ENCODE measurements at regions not wholly inside any gene's neighbourhood (a gene's known extent, or its start where the extent isn't known, plus 50 kb on each side); places are given as distances from the start of the nearest gene placed in this dataset.
A peak's percentile ranks its signal among the peaks of the same experiment; 100 is the strongest.

DNA sequence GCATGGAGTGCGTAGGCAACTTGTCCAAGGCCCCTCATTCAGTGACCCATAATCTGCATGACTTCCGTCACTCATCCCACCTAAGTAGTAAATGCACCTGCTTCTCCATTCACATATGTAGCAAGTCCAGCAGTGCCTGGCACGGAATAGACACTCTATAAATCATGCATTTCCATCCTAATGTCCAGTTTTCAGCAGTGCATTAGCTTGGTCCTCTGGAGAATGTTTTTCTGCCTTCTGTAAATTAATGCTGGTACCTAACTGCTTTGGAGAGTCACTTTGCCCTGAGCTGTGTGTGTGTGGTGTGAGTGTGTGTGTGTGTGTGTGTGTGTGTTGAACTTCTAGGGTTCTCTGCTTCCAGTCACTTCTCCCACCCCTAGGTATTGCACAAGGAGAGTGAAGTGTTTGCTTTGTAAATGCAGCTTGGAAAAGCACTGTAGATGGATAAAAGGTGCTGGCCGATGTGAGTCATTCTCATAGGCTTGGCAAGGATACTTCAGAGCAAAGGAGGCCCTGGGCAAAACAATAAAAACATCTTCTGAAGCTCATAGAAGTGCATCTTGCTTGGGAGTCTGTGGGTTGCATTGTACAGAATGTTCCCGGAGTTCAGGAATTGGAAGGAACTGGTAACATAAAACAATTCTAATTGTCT is 181.8 kb downstream of the KATNAL1 start:
- DNase-seq = no peak

DNA sequence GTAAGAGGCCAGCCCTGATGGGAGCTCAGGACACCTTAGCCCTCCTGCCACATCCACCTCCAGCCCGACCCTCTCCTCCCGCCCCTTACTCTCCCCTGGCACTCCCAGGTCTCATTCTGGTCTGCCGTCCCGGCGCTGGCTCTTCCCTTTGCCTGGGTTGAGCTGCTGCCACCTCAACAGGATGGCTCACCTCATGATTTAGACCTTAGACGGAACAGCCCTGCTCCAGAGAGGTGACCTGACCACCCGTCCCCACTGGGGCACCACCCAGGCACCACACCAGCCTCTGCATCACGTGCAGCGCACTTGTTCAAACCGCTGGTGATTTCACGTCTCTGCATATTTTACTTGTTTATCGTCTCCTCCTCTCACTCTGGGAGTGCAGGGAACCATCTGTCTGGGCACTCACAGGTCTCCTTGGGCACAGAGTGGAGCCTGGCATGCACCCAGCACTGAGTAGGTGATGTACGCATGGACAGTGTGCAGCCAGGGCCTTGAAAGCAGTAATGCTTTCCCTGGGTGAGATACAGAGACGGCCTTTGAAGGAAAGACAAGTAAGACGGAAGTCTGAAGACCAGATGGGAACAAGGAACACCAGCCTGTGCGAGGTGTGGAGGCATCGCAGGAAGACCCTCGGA is 183.1 kb downstream of the KATNAL1 start:
- DNase-seq = no peak

DNA sequence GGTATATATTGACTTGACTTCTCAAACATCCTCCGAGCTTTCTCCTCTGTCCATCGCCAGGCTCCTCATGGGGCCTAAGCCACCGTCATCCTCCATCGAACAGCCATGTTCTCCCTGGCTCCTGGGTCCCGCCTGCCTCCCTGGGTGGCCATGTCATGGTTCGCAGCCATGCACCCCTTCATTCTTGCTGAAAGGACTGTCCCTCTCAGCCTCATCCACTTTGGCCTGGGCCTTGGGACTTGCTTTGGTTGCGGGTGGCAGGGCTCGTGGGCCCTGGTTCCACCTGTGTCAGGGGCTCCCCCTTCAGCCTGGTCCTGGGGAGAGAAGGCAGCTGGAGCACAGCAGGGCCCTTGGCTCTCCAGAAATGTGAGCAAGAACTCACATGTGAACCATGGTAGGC is 183.8 kb downstream of the KATNAL1 start:
- no peak for DNase-seq

DNA sequence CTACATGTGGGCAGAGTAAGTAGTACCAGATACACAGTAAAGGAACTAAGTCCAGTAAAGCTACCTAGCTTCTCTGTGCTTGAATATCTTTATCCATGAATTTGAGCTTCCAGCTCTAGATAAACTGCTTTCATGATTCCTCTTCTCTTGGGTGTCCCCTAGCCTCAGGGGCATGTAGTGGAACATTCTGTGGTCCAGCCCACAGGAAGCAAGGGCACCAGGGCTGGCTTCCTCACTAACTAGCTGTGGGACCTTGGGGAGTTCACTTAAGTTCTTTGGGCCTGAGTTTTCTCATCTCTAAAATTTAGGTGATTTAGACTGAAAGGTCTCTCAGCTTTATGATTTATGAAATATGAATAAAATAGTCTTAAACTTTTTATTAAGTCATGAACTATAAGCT is 185.7 kb downstream of the KATNAL1 start:
- no peak for DNase-seq

DNA sequence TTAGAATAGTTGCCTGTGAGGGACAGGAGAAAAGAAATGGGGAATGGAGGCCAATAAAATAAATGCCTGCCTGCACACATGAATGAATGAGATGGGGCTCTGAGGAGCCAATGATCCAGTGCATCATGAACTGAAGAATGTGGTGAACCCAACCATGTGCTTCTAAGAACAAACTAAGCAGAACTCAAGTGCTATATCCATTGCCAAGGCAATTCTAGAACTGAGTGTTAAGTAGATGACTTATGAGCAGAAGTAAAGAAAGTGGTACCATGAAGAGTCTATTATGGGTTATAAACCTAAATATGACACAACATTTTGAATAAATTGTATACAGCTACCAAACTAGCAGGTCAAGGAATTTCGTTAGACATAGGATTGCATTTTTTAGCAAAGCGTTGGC is 186.1 kb downstream of the KATNAL1 start:
- no peak for DNase-seq

DNA sequence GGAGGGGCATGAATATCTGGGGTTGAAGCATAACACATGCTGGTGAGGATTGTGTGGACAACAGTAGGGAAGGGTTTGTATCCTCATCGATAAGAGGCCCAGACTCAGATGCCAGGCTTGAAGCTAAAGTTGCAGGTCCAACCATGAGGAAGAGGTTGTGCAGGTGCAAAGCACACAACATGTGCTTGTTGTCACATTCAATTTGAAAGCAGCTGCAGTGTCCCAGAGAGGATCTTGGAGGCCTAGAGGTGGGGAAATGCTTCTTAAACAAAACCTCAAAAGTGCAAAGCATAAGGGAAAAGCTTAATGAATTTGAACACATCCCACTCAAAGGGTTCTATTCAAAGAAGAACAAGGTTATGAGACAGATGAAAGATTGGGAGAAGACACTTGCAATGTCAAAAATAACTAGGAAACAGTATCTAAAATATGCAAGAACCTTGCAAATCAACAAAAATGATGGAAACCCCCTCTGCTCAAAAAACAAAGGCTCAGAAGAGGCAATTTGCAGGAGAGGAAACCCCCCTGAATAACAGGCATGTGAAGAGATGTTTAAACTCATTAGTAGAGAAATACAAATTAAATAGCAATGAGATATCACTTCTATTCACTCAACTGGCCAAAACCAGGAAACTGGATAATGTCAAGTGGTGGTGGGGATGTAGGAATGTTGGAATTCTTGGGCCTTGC is 187.1 kb downstream of the KATNAL1 start:
- no peak for DNase-seq

DNA sequence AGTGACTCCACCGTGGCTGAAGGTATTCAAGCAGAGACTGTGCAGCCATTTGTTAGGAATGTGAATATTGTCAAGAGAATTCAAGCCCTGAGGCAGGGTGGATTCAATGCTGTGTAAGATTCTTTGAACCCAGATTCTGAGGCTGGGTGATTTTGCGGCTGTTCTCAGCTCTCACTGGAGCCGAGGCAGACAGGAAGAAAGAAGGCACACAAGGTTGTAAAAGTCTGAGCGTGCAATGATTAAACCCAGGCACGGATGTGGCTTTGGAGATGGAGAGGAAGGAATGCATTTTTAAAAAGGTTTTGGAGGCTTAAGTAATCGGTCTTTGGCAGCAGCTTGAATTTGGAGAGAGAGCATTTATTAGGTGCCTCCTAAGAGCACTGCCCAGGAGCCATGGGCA is 187.9 kb downstream of the KATNAL1 start:
- no peak for DNase-seq

DNA sequence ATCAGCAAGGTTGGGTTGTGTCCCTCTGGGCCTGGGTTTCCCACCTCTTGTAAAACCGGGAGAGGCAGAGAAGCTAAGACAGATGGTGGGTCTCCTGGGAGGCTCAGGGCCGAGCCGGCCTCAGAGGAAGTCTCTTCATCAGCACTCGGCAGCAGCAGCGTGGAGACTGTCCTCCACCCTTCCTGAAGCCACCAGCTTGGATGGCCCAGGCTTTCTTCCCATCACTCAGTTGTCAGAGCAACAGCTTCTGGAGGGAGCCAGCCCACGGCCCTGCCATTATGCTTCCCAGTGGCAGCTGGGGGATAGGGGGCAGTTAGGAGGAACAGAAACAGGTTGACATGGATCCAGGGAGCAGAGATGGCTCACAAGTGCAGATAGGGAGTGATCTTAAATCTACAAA is 191.0 kb downstream of the KATNAL1 start:
- no peak for DNase-seq

DNA sequence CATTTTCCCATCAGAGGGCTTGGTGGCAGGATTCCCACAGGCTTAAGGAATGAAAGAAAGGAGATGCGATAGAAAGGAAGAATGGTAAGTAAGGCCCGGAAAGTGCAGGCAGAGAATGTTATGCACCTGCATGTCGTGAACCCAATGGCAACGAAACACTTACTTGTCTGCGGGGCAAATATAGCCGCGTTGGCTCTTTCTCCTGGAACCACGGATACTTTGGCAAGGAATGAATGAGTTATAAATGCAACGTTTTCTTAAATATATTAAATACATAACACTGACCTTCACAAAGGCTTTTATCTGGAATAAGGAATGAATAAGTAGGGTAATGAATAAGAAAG is 192.1 kb downstream of the KATNAL1 start:
- DNase-seq = no peak

DNA sequence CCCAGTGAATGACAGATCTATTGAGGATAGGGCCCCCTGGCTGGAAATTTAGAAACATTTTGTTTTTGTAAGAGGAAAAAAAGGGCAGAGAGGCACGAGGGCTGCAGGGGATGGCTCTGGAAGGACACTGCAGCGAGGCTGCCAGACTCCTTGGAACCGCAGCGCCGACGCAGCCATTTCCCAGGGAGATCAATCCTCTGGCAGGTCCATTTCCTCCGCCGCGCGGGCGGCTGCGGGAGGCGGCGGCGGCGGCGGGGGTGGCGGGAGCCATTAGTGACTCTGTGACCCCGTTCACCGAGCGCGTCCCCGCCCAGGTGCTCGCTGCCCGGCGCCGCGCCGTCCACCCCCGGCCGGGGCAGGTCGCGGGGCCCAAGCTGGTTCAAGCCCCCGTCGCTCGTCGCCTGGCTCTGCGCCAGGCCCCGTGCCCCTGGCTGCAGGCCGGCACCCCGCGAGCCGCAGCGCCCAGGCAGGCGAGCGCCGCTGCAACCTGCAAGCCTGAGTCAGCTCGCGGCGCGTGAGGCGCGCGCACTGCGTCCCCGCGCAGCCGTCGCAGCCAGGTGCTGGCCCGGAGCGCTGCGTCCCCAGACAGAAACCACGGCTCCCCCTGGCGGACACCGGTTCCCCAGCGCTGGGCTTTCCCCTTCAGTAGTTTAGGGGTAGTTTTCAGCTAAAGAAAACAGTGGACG is 192.6 kb downstream of the KATNAL1 start:
- peak; percentile 67 to 88 for DNase-seq

DNA sequence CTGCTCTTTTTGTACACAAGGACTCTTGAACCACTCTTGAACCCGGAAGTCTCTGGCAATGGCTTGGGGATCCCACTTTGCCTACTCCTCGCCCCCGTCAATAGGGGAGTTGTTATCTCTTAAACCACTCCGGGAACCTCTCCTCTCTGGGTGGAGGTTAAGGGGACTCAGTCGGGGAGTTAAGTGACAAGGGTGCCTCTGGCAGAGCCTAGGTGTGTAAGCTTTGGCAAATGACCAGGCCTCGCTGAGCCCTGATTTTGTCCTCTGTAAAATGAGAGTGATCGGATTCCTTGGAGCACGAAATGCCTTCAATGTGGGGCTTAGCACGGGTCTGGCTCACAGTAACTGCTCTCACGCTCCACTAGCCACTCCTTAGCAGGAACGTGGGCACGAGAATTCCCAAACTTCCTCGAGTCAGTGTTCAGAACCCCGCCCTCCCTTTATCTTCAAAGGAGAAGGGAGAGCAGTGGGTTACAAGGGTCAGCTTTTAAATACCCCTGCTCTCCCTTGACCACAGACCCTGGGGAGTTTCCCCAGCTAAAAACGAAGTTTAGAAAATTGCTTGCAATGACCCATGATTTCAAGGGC is 193.3 kb downstream of the KATNAL1 start:
- no peak for DNase-seq

DNA sequence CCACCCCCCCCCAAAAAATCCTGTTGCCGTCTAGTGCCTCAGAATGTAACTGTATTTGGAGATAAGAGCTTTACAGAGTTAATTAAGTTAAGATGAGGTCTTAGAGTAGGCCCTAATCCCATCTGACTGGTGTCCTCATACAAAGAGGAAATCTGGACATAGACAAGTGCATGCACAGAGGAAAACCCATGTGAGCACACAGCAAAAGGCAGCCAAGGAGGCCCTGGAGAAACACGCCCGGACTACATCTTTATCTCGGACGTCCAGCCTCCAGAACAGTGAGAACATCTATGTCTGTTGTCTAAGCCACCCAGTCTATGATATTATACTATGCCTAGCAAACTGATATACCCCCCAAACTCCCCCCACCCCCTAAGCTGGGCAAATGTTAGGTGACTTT is 193.8 kb downstream of the KATNAL1 start:
- DNase-seq = no peak

DNA sequence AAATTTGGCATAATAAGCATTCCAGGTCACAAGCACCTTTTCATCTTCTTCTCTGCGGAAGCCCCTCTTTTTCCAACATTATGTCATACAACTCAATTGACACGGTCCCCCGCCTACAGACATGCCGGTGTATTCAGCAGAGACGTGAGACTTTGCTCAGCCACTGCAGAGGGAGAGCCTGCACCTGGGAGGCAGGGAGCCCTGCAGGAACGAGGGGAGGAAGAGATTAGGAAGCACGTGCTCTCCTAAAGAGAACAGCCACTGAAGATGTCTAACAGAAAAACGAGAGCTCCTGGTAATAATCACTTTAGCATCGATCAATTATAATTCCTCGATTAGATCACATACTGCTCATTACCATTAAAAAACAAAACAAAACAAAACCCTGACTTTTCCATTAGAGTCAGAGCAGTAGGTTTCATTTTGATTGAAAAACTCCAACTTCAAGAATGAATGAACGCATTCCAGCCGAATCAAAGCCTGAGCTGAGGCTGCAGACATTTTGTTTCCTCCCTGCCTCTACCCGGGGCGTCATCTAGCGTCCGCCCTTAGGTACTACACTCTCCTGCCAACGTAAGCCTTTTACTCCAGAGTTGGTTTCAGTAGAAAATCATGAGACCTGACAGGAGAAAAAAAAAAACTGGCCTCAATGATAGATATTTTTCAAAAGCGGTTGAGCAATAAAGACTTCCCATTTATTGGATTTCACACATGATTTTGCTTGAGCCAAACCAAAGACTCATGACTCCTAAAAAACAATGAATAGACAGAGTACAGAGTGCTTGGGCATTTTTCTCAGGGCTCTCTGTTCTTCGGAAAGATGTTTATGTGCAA is 194.5 kb downstream of the KATNAL1 start:
- DNase-seq = peak; percentile 69 to 71

DNA sequence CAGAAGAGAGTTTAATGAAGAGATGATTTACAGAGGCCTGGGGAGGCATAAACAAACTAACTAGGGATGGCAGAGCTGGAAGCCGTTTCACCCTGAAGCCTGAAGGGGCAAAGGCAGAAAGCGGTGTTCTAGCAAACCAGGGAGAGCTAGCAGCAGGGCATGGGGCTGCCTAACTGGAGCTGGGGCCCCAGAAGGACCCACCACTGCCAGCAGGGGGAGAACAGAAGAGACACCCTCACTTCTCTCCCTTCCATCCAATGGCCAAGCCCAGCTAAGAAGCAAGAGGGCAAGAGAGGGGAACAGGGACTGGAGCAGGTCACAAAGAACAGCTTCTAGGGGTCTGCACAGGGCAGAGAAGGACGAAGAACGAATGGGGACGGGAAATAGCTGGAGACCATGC is 195.5 kb downstream of the KATNAL1 start:
- no peak for DNase-seq

DNA sequence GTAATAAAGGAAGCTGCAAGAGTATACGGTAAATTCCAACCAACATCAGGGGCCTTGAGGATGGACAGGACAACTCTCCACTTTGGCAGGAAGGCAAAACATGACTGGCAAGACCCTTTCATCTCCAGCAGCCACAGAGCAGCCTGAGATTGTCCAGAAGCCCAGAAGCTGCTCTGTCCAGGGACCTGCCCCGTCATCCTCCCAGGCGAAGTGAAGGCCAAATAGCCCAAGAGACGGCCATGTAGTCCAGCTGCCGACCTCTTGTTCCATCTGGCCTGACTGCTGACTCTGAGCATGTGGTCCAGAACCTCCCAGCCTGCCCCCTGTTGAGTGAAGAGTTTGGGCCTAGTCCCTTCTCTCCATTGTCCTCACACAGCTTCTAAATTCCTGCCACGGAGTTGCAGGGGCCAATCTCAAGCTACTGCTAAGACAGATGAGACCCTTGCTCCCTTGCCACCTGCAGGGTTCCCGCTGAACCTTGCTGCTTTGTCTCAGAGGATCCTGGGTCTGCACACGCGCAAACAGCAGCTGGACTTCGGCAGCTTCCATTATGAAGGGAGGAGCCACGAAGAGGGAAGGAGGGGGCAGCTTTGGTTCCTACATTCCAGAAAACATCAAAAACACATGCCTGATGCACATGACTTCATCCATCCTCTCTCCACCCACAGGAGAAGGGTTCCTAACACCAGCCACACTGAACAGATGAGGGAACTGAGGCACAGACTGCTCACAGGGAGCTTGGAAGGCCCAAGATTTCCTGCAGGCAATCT is 196.9 kb downstream of the KATNAL1 start:
- DNase-seq = no peak

DNA sequence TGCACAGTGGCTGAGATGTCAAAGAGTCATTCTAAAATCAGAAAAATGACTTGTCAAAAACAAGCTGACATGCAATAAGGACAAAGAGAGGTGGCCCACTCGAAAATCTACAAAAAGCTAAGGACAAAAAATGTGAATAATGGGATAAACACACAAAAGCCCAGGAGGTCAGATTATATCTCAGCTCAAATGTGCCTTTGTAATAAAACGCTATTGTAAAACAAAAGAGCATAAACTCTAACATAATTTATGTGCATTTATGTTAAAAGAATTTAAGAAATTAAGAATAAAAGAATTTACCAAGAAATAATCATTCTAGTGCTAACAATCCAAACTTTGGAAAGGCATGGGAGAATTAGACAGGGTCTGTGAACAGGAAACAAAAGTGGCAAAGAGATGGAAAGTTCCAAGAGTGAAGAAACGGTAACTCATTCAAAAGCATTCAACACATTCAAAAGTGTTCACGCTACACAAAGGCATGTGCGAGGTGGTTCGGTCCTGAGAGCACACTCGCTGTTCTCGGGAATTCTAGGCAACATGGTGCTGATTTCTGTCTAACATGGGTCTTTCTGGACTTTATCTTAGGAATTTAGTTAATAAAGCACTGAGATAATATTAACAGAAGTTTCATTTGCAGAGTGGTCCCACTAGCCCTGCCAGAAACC is 197.7 kb downstream of the KATNAL1 start:
- DNase-seq = no peak

DNA sequence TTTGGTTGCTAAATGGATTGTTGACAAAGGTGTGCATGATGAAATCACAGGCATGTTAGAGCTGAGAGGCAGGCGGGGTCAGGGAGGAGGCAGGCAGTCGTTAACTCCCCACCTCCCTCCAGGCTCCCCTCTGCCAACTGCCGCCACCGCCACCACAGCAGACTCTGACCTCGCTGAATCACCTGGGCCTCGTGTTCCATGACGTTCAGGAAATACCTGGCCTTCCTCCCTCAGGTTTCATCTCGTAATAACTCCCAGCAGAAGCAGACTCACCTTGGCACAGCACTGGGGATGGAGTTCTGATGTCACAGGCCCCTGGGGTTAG is 198.5 kb downstream of the KATNAL1 start:
- DNase-seq = peak in 1 of 2 experiments; percentile 11

DNA sequence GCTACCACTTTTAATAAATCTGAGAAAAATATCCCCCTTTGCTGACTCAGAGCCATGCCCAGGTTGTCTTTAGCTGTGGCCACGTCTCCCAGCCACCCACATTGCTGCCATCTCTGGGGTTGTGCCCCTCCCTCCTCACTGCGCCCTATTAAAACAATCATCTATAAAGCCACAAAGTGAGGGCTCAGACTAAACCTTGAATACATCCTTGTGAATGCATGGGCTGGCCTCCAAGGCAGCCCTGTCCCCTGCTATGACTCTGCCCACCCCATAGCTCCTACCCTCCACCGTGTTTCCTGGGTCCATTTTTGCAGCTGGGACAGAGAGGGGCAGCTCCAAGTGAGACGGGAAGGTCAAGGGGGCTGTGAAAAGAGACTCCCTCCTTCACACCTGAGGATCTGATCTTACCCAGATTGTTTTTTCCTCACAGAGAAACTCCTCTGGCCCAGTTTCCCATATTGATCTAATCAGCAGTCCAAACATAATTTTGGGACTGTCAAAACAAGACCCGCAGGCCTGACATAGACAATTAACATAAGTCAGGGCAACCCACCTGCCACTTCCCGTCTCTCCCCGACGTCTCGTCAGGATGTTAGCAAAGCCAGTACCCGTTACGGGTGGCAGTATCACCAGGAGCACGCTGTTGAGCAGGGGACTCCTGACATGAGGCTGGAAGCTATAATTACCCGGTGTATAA is 199.0 kb downstream of the KATNAL1 start:
- DNase-seq = peak in 1 of 2 experiments; percentile 59

DNA sequence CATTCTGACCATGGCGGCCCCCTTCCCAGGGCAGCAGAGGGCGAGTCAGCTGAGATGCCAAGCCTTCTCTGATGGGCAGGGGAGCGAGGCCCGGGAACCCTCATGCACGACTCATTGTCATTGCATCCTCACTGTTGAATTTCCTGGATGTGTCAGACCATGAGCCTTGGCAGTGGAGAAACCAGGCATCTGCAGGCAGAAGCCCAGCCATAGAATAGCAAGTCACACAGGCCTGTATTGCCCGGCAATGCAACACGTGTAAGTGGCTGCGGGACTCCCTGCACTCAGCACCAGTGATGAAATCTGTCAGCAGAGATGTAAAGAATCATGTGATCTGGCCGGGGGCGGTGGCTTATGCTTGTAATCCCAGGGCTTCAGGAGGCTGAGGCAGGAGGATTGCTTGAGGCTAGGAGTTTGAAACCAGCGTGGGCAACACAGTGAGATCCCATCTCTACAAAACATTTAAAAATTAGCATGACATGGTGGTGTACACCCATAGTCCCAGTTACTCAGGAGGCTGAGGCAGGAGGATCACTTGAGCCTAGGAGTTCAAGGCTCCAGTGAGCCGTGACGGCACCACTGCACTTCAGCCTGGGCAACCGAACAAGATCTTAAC is 199.7 kb downstream of the KATNAL1 start:
- DNase-seq = no peak

DNA sequence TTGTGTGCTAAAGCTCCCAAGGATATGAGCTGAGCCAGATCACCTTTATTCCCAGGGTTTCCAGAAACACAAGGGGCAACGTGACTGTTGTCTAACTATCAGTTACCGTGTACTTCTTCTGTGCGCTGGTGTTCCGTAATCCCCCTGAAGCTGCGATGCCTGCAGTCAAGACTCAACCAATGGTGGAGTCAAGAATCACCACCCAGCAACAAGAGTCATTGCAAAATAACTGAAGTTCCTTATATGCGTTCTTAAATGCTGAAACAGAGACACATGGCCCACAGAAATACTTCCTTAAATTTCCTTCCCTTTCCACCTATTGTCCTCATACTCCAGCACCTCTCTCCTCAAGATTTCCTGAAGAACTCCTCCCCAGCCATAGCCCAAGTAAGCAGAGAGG is 200.2 kb downstream of the KATNAL1 start:
- DNase-seq = no peak

Measured in NCI-H1930 (cell line).